Astrocyte of the cerebellum (primary cell): ENCODE measurements at regions not wholly inside any gene's neighbourhood (a gene's known extent, or its start where the extent isn't known, plus 50 kb on each side); places are given as distances from the start of the nearest gene placed in this dataset.
"Not testable (repeated sequence)": the region's sequence is repeated elsewhere in the genome, so short reads cannot be mapped to it uniquely, and the experiment has no call there.

Experiments used
- DNase-seq: peaks from one replicate; pipeline ENCODE4 v3.0.0-alpha.2; 2011; ENCODE audit warnings: low read depth
- H3K4me3 ChIP-seq: 2 replicates; pipeline ENCODE4 v1.5.1; 2011; ENCODE audit warnings: mild to moderate bottlenecking, low read depth, low read length, moderate library complexity
- in situ Hi-C: cut with HindIII; loops from 2 replicates; pipeline ENCODE4 v1.10.0; 2017; ENCODE audit warnings: low sequenced_read_pairs
- TF ChIP-seq, protein P1 (sequence below): IDR thresholded peaks from 2 replicates; pipeline ENCODE4 v1.5.1; 2012; ENCODE audit warnings: low read length, low read depth, moderate library complexity, mild to moderate bottlenecking; ENCODE audit errors: missing control alignments

DNA sequence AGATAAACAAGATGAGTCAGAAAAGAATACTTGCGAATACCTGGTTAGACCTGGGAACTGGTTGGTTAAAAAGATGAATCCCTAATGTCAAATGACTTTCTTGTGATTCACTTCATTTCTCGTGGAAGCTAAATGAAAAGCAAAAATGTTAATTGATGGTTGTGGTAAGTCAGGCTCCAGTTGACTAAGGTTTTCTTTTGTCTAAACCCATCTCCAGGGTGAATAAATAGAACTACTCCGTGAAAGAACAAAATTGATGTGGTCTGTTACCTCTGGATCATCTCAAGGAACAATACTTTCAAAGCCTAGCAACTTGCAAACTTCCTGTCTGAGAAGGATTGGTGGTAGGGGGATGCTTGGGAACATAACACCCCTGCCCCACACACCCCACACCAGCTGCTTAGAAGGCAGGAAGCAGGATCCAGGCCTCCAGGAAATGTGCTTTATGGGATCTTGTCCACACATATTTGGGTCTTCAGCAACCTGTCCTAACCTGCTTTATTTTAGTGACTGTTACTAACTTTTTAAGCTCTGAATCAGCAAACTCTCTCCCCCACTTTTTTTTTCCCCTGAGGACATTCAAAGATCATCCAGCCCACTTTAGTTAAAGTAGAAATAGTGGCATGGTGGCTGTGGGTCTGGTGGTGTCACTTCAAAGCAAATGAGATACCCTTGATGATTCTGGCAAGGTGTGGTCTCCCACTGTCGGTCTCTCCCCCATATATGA, 60.4 kb upstream of the PTHLH start:
- TF ChIP-seq, protein P1, sequence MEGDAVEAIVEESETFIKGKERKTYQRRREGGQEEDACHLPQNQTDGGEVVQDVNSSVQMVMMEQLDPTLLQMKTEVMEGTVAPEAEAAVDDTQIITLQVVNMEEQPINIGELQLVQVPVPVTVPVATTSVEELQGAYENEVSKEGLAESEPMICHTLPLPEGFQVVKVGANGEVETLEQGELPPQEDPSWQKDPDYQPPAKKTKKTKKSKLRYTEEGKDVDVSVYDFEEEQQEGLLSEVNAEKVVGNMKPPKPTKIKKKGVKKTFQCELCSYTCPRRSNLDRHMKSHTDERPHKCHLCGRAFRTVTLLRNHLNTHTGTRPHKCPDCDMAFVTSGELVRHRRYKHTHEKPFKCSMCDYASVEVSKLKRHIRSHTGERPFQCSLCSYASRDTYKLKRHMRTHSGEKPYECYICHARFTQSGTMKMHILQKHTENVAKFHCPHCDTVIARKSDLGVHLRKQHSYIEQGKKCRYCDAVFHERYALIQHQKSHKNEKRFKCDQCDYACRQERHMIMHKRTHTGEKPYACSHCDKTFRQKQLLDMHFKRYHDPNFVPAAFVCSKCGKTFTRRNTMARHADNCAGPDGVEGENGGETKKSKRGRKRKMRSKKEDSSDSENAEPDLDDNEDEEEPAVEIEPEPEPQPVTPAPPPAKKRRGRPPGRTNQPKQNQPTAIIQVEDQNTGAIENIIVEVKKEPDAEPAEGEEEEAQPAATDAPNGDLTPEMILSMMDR = no peak
- peak; percentile 75 for DNase-seq
- no peak overlapping the region for H3K4me3 ChIP-seq
- in situ Hi-C loops = no loop called here

DNA sequence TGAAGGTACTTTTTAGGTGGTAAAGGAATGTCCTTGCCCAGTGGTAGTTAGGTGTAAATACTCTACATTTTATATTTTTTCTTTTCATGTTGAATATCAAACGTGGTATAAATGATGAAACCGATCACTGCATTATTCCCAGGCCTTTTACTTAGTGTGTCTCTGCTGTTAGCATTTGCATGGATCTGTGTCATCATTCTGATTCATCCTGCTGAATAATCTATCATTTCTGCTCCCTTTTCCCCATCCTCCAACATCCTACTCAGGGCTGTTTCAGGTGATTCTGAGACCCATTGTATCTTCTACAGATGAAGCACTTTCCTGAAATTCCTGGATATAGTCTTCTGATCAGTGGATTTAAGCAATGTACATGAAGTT, 61.0 kb upstream of the PTHLH start:
- in situ Hi-C loops = no loop called here
- H3K4me3 ChIP-seq = no peak overlapping the region
- TF ChIP-seq, protein P1 = no peak
- no peak for DNase-seq

- in situ Hi-C loops = no loop called here
- TF ChIP-seq, protein P1 = no peak
- DNase-seq = no peak
- H3K4me3 ChIP-seq = no peak overlapping the region
Observed at GRCh38 chr12:28034271-28034670, 61.7 kb upstream of the PTHLH start.

GRCh38 chr12:28035500-28035899, 63.0 kb upstream of the PTHLH start:
- in situ Hi-C loops = no loop called here
- TF ChIP-seq, protein P1 = no peak
- H3K4me3 ChIP-seq = no peak overlapping the region
- no peak for DNase-seq

- in situ Hi-C loops = no loop called here
- no peak overlapping the region for H3K4me3 ChIP-seq
- DNase-seq = no peak
- TF ChIP-seq, protein P1 = no peak
Observed at GRCh38 chr12:28036940-28037339, 64.4 kb upstream of the PTHLH start.

DNA sequence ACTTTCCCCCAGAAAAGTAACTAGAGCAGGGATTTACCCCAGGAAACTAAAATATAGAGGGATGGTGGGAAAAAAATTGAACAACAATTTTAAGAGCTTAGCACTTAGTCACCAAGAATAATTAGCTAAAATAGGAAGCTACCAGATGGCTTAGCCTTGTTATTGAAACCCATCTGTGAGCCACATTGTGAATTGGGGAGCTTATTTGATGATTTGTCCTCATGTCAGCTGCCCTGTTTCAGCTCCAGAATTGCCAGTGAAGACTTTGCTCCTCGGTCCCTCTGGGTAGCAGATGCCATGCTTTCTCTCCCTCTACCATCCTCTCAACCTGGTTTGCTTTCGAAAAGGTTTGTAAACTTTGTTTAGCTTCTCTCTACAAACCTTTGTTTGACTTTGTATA, 67.7 kb upstream of the PTHLH start:
- in situ Hi-C loops = no loop called here
- TF ChIP-seq, protein P1 = no peak
- DNase-seq = no peak
- H3K4me3 ChIP-seq = no peak overlapping the region

DNA sequence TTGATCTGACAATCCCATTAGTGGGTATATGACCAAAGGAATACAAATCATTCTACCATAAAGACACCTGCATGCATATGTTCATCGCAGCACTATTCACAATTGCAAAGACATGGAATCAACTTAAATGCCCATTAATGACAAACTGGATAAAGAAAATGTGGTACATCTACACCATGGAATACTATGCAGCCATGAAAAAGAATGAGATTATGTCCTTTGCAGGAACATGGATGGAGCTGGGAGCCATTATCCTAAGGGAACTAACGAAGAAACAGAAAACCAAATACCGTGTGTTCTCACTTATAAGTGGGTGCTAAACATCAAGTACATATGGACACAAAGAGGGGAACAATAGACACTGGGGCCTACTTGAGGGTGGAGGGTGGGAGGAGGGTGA, 74.1 kb upstream of the PTHLH start:
- DNase-seq, H3K4me3 ChIP-seq, in situ Hi-C loops: not testable (repeated sequence)
